HEK293T (cell line): ENCODE measurements at regions not wholly inside any gene's neighbourhood (a gene's known extent, or its start where the extent isn't known, plus 50 kb on each side); places are given as distances from the start of the nearest gene placed in this dataset.
"Not testable (repeated sequence)": the region's sequence is repeated elsewhere in the genome, so short reads cannot be mapped to it uniquely, and the experiment has no call there.

ENCODE experiments used
- CTCF ChIA-PET: fragments of 350-600 bp; formaldehyde crosslinking; extraction: SDS; loops from one replicate; lab custom pipeline; 2021; ENCODE audit warnings: antibody characterized with exemption, inconsistent platforms; lab: Yijun Ruan, JAX
- POLR2A ChIA-PET: fragments of 350-600 bp; formaldehyde crosslinking; extraction: SDS; loops from one replicate; lab custom pipeline; 2020; ENCODE audit warnings: antibody characterized with exemption, inconsistent platforms; lab: Yijun Ruan, JAX
- DNase-seq: peaks from one replicate; pipeline ENCODE4 v3.0.0; 2012; ENCODE audit warnings: mixed read lengths; ENCODE audit errors: extremely low spot score
- ARNT ChIP-seq: fragments of 450-650 bp; IDR thresholded peaks from 2 replicates; pipeline ENCODE4 v1.6.1; 2017; ENCODE audit warnings: mild to moderate bottlenecking
- BHLHE40 ChIP-seq: fragments of 450-650 bp; IDR thresholded peaks from 2 replicates; pipeline ENCODE4 v1.6.1; 2016; ENCODE audit warnings: mild to moderate bottlenecking, moderate library complexity, borderline replicate concordance
- CTBP1 ChIP-seq: fragments of 450-650 bp; IDR thresholded peaks from 2 replicates; pipeline ENCODE4 v1.6.1; 2016; ENCODE audit warnings: borderline replicate concordance
- ELF4 ChIP-seq: fragments of 450-650 bp; IDR thresholded peaks from 2 replicates; pipeline ENCODE4 v1.6.1; 2017; ENCODE audit warnings: antibody characterized with exemption
- FOXA1 ChIP-seq: fragments of 450-650 bp; IDR thresholded peaks from 2 replicates; pipeline ENCODE4 v1.6.1; 2016; ENCODE audit warnings: mild to moderate bottlenecking
- FOXK2 ChIP-seq: fragments of 450-650 bp; IDR thresholded peaks from 2 replicates; pipeline ENCODE4 v1.6.1; 2016; ENCODE audit warnings: mild to moderate bottlenecking
- FOXM1 ChIP-seq: fragments of 450-650 bp; IDR thresholded peaks from 2 replicates; pipeline ENCODE4 v1.6.1; 2017; ENCODE audit warnings: mild to moderate bottlenecking, borderline replicate concordance
- HDGF ChIP-seq: fragments of 450-650 bp; IDR thresholded peaks from 2 replicates; pipeline ENCODE4 v1.6.1; 2017; ENCODE audit warnings: antibody characterized with exemption, borderline replicate concordance
- L3MBTL2 ChIP-seq: fragments of 450-650 bp; conservative IDR thresholded peaks from 2 replicates; pipeline ENCODE4 v1.6.1; 2016; ENCODE audit warnings: mild to moderate bottlenecking
- LEF1 ChIP-seq: fragments of 450-650 bp; IDR thresholded peaks from 2 replicates; pipeline ENCODE4 v1.6.1; 2017; ENCODE audit warnings: mild to moderate bottlenecking, borderline replicate concordance
- NFRKB ChIP-seq: fragments of 450-650 bp; IDR thresholded peaks from 2 replicates; pipeline ENCODE4 v1.6.1; 2016; ENCODE audit warnings: mild to moderate bottlenecking, moderate library complexity
- PKNOX1 ChIP-seq: fragments of 450-650 bp; IDR thresholded peaks from 2 replicates; pipeline ENCODE4 v1.6.1; 2016
- SP1 ChIP-seq: fragments of 450-650 bp; IDR thresholded peaks from 2 replicates; pipeline ENCODE4 v1.6.1; 2017
- SUZ12 ChIP-seq: fragments of 450-650 bp; IDR thresholded peaks from 2 replicates; pipeline ENCODE4 v1.6.1; 2016; ENCODE audit warnings: mild to moderate bottlenecking
- TARDBP ChIP-seq: fragments of 450-650 bp; IDR thresholded peaks from 2 replicates; pipeline ENCODE4 v1.6.1; 2016
- ZNF384 ChIP-seq: fragments of 450-650 bp; IDR thresholded peaks from 2 replicates; pipeline ENCODE4 v1.6.1; 2016

- ChIA-PET POLR2A (no interaction called here), CTCF (no interaction called here)
- TF ChIP-seq TARDBP (no peak), NFRKB (no peak), BHLHE40 (no peak), FOXA1 (no peak)
- DNase-seq, result no peak
Observed at GRCh38 chr9:34862836-34863235, 95.2 kb upstream of the PHF24 start.

GRCh38 chr9:34862043-34862442 is 96.0 kb upstream of the PHF24 start:
- no peak for DNase-seq
- TF ChIP-seq L3MBTL2 (no peak), TARDBP (no peak), SP1 (no peak), SUZ12 (no peak)
- POLR2A ChIA-PET, result no interaction called here
- CTCF ChIA-PET, result no interaction called here

- DNase-seq, CTCF ChIA-PET, POLR2A ChIA-PET: not testable (repeated sequence)
Observed at GRCh38 chr9:34855016-34855415, 103.1 kb upstream of the PHF24 start.

- CTCF ChIA-PET, result no interaction called here
- DNase-seq, result no peak
- POLR2A ChIA-PET, result no interaction called here
- no peak for TF ChIP-seq PKNOX1
- no peak for TF ChIP-seq ELF4
- no peak for TF ChIP-seq BHLHE40
- TF ChIP-seq SUZ12, result no peak
- TF ChIP-seq FOXM1, result no peak
- no peak for TF ChIP-seq L3MBTL2
- no peak for TF ChIP-seq TARDBP
- TF ChIP-seq LEF1, result no peak
- TF ChIP-seq NFRKB, result no peak
- no peak for TF ChIP-seq SP1
- no peak for TF ChIP-seq HDGF
- no peak for TF ChIP-seq ARNT
- no peak for TF ChIP-seq FOXA1
- TF ChIP-seq CTBP1, result no peak
- no peak for TF ChIP-seq ZNF384
- no peak for TF ChIP-seq FOXK2
Observed at GRCh38 chr9:34830068-34830467, 120.1 kb upstream of the CCL21 start.

GRCh38 chr9:34826999-34827538 is 117.1 kb upstream of the CCL21 start:
- POLR2A ChIA-PET, result no interaction called here

GRCh38 chr9:34825775-34826174 is 115.8 kb upstream of the CCL21 start:
- ChIA-PET CTCF (no interaction called here), POLR2A (no interaction called here)
- no peak for DNase-seq
- TF ChIP-seq BHLHE40 (no peak), NFRKB (no peak), FOXA1 (no peak), SP1 (no peak), FOXK2 (no peak), CTBP1 (no peak), SUZ12 (no peak), L3MBTL2 (no peak), LEF1 (no peak), PKNOX1 (no peak), ZNF384 (no peak), TARDBP (no peak), ARNT (no peak)

More at GRCh38 chr9:34826999-34827538, 117.1 kb upstream of the CCL21 start:
- CTCF ChIA-PET, result interaction anchor here (0.6 kb wide), 1 partner anchor 67 kb away, joined by 3 read pairs; no protein-coding TSS in a partner anchor
- no peak for DNase-seq
- no peak for TF ChIP-seq L3MBTL2
- no peak for TF ChIP-seq HDGF
- TF ChIP-seq ARNT, result no peak
- no peak for TF ChIP-seq FOXA1
- TF ChIP-seq TARDBP, result no peak
- no peak for TF ChIP-seq SUZ12
- TF ChIP-seq ELF4, result no peak
- TF ChIP-seq FOXK2, result no peak
- no peak for TF ChIP-seq BHLHE40
- no peak for TF ChIP-seq NFRKB
- TF ChIP-seq PKNOX1, result no peak
- no peak for TF ChIP-seq ZNF384

- ChIA-PET POLR2A (no interaction called here), CTCF (no interaction called here)
- DNase-seq, result no peak
- TF ChIP-seq CTBP1 (no peak), ELF4 (no peak), FOXA1 (no peak), ARNT (no peak), LEF1 (no peak)
Observed at GRCh38 chr9:34823778-34824177, 113.8 kb upstream of the CCL21 start.
